Urinary bladder (tissue), 3 donors: ENCODE measurements at regions not wholly inside any gene's neighbourhood (a gene's known extent, or its start where the extent isn't known, plus 50 kb on each side); places are given as distances from the start of the nearest gene placed in this dataset.
"Not testable (repeated sequence)": the region's sequence is repeated elsewhere in the genome, so short reads cannot be mapped to it uniquely, and the experiment has no call there.

ENCODE experiments used
- DNase-seq: peaks from one replicate; pipeline ENCODE4 v3.0.0-alpha.2; 2015; ENCODE audit errors: extremely low spot score
- H3K27ac ChIP-seq: one replicate; pipeline ENCODE4 v1.5.1; 2013; ENCODE audit warnings: low read depth, mild to moderate bottlenecking, moderate library complexity
- H3K36me3 ChIP-seq: one replicate; pipeline ENCODE4 v1.6.1; 2013; ENCODE audit warnings: mild to moderate bottlenecking, moderate library complexity; ENCODE audit not compliant: insufficient read depth
- H3K4me1 ChIP-seq: one replicate; pipeline ENCODE4 v1.6.1; 2013; ENCODE audit warnings: mild to moderate bottlenecking, moderate library complexity; ENCODE audit not compliant: insufficient read depth
- H3K4me3 ChIP-seq: one replicate; pipeline ENCODE4 v1.5.1; 2013; ENCODE audit warnings: low read depth, low read length
- WGBS: extraction: QIAGEN DNeasy Blood & Tissue Kit; methylation state at CpG from one replicate; pipeline ENCODE4 v1.1.7; 2013; 5-methylcytosine and 5-hydroxymethylcytosine counted together
- donor health status: healthy with polysubstance abuse.
- donor health status: healthy.

GRCh38 chr2:234355808-234356365, 141.0 kb downstream of the ARL4C start:
- H3K4me3 ChIP-seq: no peak overlapping the region
- H3K4me1 ChIP-seq: no peaks in the 10 kb centered on the region
- no peak overlapping the region for H3K27ac ChIP-seq
- no peak for DNase-seq
- no peaks in the 10 kb centered on the region for H3K36me3 ChIP-seq
- 57% methylated on average over 6 of the region's 6 CpGs for WGBS

- Histone ChIP-seq H3K27ac (no peak overlapping the region), H3K4me3 (no peak overlapping the region), H3K4me1 (no peaks in the 10 kb centered on the region), H3K36me3 (no peaks in the 10 kb centered on the region)
- DNase-seq: no peak
- WGBS: 66% methylated on average over 12 of the region's 12 CpGs
These were observed 141.7 kb downstream of the ARL4C start for GRCh38 chr2:234355021-234355720.

- Histone ChIP-seq H3K36me3 (no peaks in the 10 kb centered on the region), H3K4me3 (no peak overlapping the region), H3K4me1 (no peaks in the 10 kb centered on the region), H3K27ac (no peak overlapping the region)
- WGBS: 96% methylated on average over 7 of the region's 7 CpGs
- DNase-seq: no peak
These were observed 144.6 kb downstream of the ARL4C start for GRCh38 chr2:234352270-234352669.

- not testable (repeated sequence) for H3K4me3 ChIP-seq, H3K4me1 ChIP-seq, H3K27ac ChIP-seq, DNase-seq, H3K36me3 ChIP-seq
- WGBS: 93% methylated on average over 10 of the region's 10 CpGs
These were observed 145.0 kb downstream of the ARL4C start for GRCh38 chr2:234351866-234352265.

- DNase-seq: no peak
- H3K27ac ChIP-seq: no peak overlapping the region
- H3K36me3 ChIP-seq: no peaks in the 10 kb centered on the region
- H3K4me3 ChIP-seq: no peak overlapping the region
- 77% methylated on average over 9 of the region's 9 CpGs for whole genome bisulfite sequencing
- H3K4me1 ChIP-seq: no peaks in the 10 kb centered on the region
These were observed 148.8 kb downstream of the ARL4C start for GRCh38 chr2:234348081-234348480.

GRCh38 chr2:234345921-234346320, 151.0 kb downstream of the ARL4C start:
- no peak overlapping the region for H3K4me3 ChIP-seq
- 87% methylated on average over 5 of the region's 5 CpGs for WGBS
- no peak overlapping the region for H3K27ac ChIP-seq
- no peak for DNase-seq
- no peaks in the 10 kb centered on the region for H3K36me3 ChIP-seq
- no peaks in the 10 kb centered on the region for H3K4me1 ChIP-seq

- DNase-seq: no peak
- WGBS: 89% methylated on average over 2 of the region's 2 CpGs
- H3K4me1 ChIP-seq: no peaks in the 10 kb centered on the region
- H3K27ac ChIP-seq: no peak overlapping the region
- H3K4me3 ChIP-seq: no peak overlapping the region
- no peaks in the 10 kb centered on the region for H3K36me3 ChIP-seq
These were observed 152.9 kb downstream of the ARL4C start for GRCh38 chr2:234344012-234344411.

- H3K27ac ChIP-seq: no peak overlapping the region
- H3K4me1 ChIP-seq: no peaks in the 10 kb centered on the region
- H3K4me3 ChIP-seq: no peak overlapping the region
- no peak for DNase-seq
- WGBS: 82% methylated on average over 1 of the region's 1 CpG
- no peaks in the 10 kb centered on the region for H3K36me3 ChIP-seq
These were observed 153.5 kb downstream of the ARL4C start for GRCh38 chr2:234343372-234343771.

- Histone ChIP-seq H3K36me3 (no peaks in the 10 kb centered on the region), H3K4me3 (no peak overlapping the region), H3K27ac (no peak overlapping the region), H3K4me1 (no peaks in the 10 kb centered on the region)
- 92% methylated on average over 11 of the region's 11 CpGs for WGBS
- no peak for DNase-seq
These were observed 155.4 kb downstream of the ARL4C start for GRCh38 chr2:234341306-234341985.

GRCh38 chr2:234339501-234339900, 157.4 kb downstream of the ARL4C start:
- Histone ChIP-seq H3K4me3 (no peak overlapping the region), H3K4me1 (no peaks in the 10 kb centered on the region), H3K36me3 (no peaks in the 10 kb centered on the region), H3K27ac (no peak overlapping the region)
- DNase-seq: no peak
- WGBS: 89% methylated on average over 5 of the region's 5 CpGs

- Histone ChIP-seq H3K27ac (no peak overlapping the region), H3K36me3 (no peaks in the 10 kb centered on the region), H3K4me3 (no peak overlapping the region), H3K4me1 (no peaks in the 10 kb centered on the region)
- no peak for DNase-seq
- WGBS: 96% methylated on average over 2 of the region's 2 CpGs
These were observed 157.9 kb downstream of the ARL4C start for GRCh38 chr2:234339011-234339410.

GRCh38 chr2:234335661-234336228, 161.1 kb downstream of the ARL4C start:
- WGBS: 12% methylated on average over 19 of the region's 19 CpGs
- H3K27ac ChIP-seq: no peak overlapping the region
- no peak overlapping the region for H3K4me3 ChIP-seq

GRCh38 chr2:234334756-234335155, 162.1 kb downstream of the ARL4C start:
- H3K4me3 ChIP-seq: no peak overlapping the region
- no peak for DNase-seq
- WGBS: 80% methylated on average over 4 of the region's 4 CpGs
- peaks cover 1% of the 10 kb centered on the region for H3K4me1 ChIP-seq
- H3K36me3 ChIP-seq: no peaks in the 10 kb centered on the region
- H3K27ac ChIP-seq: no peak overlapping the region

More at GRCh38 chr2:234335661-234336228, 161.1 kb downstream of the ARL4C start:
- Histone ChIP-seq H3K4me1 (peaks cover 1% of the 10 kb centered on the region), H3K36me3 (no peaks in the 10 kb centered on the region)
- peak; percentile 36 for DNase-seq

- Histone ChIP-seq H3K36me3 (no peaks in the 10 kb centered on the region), H3K4me1 (peaks cover 1% of the 10 kb centered on the region), H3K4me3 (no peak overlapping the region), H3K27ac (peak overlapping the region; percentile 41)
- 79% methylated on average over 3 of the region's 3 CpGs for WGBS
- no peak for DNase-seq
These were observed 162.7 kb downstream of the ARL4C start for GRCh38 chr2:234334151-234334550.
